ENCODE measurements at regions not wholly inside any gene's neighbourhood (a gene's known extent, or its start where the extent isn't known, plus 50 kb on each side); places are given as distances from the start of the nearest gene placed in this dataset.
"Not testable (repeated sequence)": the region's sequence is repeated elsewhere in the genome, so short reads cannot be mapped to it uniquely, and the experiment has no call there.

DNA sequence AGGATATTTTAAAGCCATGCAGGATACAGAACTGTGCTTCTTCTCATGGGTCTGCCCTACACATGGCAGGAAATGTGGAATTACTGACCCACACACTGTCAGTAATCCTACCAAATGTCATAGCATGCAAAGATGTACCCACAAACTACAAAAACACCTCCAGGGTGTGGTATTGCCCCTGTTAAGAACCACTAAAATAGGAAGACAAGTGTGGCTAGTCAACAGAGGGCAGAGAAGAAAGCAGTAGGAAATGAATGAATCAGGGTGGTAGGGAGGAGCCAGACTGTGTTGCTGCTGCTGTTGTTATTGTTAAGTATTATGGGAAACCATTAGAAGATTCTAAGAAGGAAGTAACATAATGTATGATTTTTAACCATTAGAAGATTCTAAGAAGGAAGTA, 556.7 kb upstream of the ACVR2A start:
- Histone ChIP-seq H4K20me1 (no peaks in the 10 kb centered on the region), H3K4me2 (peak overlapping the region in 3 of 11 experiments; percentile 6 to 62 (median 59); a peak in 6 of 22 replicates), H3K27me3 (no peaks in the 10 kb centered on the region), H3K9ac (no peak overlapping the region), H3K4me3 (no peak overlapping the region), H3K4me1 (peaks cover 0 to 15% (median 0%) of the 10 kb centered on the region in 10 experiments; a peak in 7 of 20 replicates), H3K9me3 (replicated peaks in 1 of 11) (peaks cover 0 to 5% (median 0%) of the 10 kb centered on the region in 11 experiments; a peak in 2 of 22 replicates), H3K36me3 (no peaks in the 10 kb centered on the region), H3K27ac (peak overlapping the region in 2 of 11 experiments; percentile 7 to 20; a peak in 1 of 22 replicates)
- TF ChIP-seq Cebpa-rat (IDR thresholded peaks at IDR 0.05), result no peak

DNA sequence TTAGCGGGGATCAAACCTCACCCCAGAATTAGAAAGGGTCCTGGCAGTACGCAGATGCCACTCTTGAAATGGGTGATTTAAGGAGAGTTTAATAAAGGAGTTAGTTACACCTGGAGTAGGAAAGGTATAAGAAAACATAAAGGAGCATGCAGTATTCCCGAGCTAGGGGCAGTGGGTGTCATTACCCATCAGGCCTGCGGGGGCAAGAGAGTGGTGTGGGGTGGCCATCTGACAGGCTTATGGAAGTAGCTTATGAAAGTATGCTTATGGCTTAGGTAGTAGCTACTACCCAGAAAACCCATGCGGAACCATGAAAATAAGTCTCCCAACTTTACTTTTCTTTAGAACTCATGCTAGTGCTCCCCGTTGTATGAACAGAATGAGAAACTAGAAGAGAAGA, 568.9 kb upstream of the ACVR2A start:
- Histone ChIP-seq H3K9ac (no peak overlapping the region), H3K27ac (no peak overlapping the region), H3K27me3 (no peaks in the 10 kb centered on the region), H3K4me1 (no peaks in the 10 kb centered on the region), H3K4me3 (no peak overlapping the region), H4K20me1 (no peaks in the 10 kb centered on the region), H3K36me3 (no peaks in the 10 kb centered on the region), H3K4me2 (no peak overlapping the region), H3K9me3 (replicated peaks in 1 of 11) (peaks cover 0 to 3% (median 0%) of the 10 kb centered on the region in 11 experiments; a peak in 2 of 22 replicates)
- no peak for TF ChIP-seq Cebpa-rat (IDR thresholded peaks at IDR 0.05)

DNA sequence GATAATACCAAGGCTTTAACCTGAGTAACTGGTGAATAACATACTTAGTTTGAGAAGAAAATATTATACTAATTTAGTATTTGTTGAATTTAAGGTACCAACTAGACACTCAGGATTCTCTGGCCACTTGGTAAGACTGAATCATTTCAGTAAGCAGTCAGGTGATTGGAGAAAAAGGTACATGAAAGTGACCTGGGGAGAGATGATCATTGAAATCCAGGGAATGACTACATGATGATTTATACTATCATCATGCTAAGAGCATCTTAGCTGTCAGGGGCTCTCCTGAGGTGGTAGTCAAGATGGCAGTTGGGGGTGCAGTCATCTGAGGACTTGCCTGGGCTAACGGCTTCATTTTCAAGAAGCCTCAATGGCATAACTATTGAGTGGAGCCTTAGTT, 571.2 kb upstream of the ACVR2A start:
- peaks cover 16 to 22% (median 19%) of the 10 kb centered on the region in 11 experiments for H3K9me3 ChIP-seq (replicated peaks in 1 of 11)
- no peaks in the 10 kb centered on the region for H3K36me3 ChIP-seq
- H3K4me2 ChIP-seq, result no peak overlapping the region
- no peak overlapping the region for H3K27ac ChIP-seq
- TF ChIP-seq Cebpa-rat (IDR thresholded peaks at IDR 0.05), result no peak
- H3K9ac ChIP-seq, result no peak overlapping the region
- H3K4me3 ChIP-seq, result no peak overlapping the region
- H3K27me3 ChIP-seq, result no peaks in the 10 kb centered on the region
- H3K4me1 ChIP-seq, result no peaks in the 10 kb centered on the region
- H4K20me1 ChIP-seq, result no peaks in the 10 kb centered on the region

DNA sequence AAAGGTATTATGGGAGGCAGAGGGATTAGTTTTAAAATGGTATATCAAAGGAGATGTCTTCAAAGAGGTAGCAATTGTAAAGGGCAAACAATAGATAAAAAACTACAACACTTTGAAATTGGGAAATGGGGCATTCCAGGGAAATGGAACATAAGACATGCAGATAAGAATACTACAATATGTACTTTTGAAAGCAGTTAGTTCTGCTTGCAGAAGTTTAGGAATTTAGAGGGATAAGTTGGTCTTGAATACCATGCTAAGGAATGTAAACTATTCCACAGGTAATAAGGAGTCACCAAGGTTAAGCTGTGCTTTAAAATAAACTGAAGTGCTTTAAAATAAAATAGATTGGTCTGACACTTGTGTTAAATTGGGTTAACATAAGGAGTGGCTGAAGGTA, 571.7 kb upstream of the ACVR2A start:
- Histone ChIP-seq H4K20me1 (no peaks in the 10 kb centered on the region), H3K4me2 (no peak overlapping the region), H3K4me3 (no peak overlapping the region), H3K4me1 (no peaks in the 10 kb centered on the region), H3K27ac (no peak overlapping the region), H3K9me3 (replicated peaks in 1 of 11) (peaks cover 21 to 26% (median 22%) of the 10 kb centered on the region in 11 experiments), H3K9ac (no peak overlapping the region), H3K27me3 (no peaks in the 10 kb centered on the region), H3K36me3 (no peaks in the 10 kb centered on the region)
- no peak for TF ChIP-seq Cebpa-rat (IDR thresholded peaks at IDR 0.05)

DNA sequence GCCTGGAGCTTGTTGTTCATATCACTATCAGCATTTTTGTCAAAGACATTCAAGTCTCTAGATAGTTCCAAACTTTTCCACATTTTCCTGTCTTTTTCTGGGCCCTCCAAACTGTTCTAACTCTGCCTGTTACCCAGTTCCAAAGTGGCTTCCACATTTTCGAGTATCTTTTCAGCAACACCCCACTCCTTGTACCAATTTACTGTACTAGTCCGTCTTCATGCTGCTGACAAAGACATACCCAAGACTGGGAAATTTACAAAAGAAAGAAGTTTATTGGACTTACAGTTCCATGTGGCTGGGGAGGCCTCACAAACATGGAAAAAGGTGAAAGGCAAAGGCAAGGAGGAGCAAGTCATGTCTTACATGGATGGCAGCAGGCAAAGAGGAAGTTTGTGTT, 575.2 kb upstream of the ACVR2A start:
- not testable (repeated sequence) for H3K27ac ChIP-seq, H3K9ac ChIP-seq, H3K27me3 ChIP-seq, H3K4me1 ChIP-seq, H3K36me3 ChIP-seq, H3K4me3 ChIP-seq, H4K20me1 ChIP-seq, H3K4me2 ChIP-seq
- H3K9me3 ChIP-seq (replicated peaks in 1 of 11), result peaks cover 22 to 37% (median 31%) of the 10 kb centered on the region in 11 experiments

DNA sequence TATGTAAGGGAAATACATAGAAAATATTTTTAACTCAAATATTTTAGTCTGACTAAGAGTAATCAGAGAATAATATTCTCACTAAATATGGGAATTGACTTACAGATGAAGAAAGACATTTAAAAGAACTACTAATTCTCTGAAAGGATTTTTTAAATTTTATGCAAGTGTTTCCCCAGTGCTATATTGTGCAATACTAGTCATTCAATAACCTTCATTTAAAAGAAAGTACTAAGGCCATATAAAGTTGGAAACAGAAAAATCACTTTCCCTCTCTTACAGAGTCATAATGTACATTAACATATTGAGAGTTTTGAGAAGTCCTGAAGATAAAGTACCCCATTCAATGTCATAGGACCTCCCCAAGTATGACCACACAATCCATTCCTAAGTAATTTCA, 584.6 kb upstream of the ACVR2A start:
- H3K27me3 ChIP-seq, result no peaks in the 10 kb centered on the region
- H3K4me3 ChIP-seq, result no peak overlapping the region
- no peak overlapping the region for H3K4me2 ChIP-seq
- TF ChIP-seq Cebpa-rat (IDR thresholded peaks at IDR 0.05), result 0 out of 22 replicates have a peak, but pooled peaks of 1 of the 11 experiments have one; percentile 16
- H3K4me1 ChIP-seq, result no peaks in the 10 kb centered on the region
- H3K9me3 ChIP-seq (replicated peaks in 1 of 11), result no peaks in the 10 kb centered on the region
- H3K9ac ChIP-seq, result no peak overlapping the region
- H4K20me1 ChIP-seq, result no peaks in the 10 kb centered on the region
- H3K36me3 ChIP-seq, result no peaks in the 10 kb centered on the region
- no peak overlapping the region for H3K27ac ChIP-seq

DNA sequence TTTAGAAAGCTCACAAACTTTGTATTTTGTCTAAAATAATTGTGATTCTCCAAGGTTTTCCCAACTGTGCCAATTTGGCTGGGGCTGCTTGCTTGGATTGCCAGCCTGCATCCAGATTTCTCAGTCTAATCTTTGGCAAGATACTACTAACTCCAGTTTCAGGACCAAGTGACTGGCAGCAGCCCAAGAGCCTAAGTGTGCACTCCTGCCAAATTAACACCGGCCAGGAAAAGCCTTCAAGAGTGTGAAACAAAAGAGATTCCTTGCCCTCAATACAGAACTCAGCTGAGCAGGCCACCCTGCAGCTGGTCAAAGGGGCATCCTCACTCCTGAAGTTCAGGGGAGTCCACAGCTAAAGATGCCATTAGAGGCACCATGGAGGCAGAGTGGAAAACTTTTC, 589.0 kb upstream of the ACVR2A start:
- H3K4me2 ChIP-seq, result no peak overlapping the region
- H3K4me1 ChIP-seq, result no peaks in the 10 kb centered on the region
- no peaks in the 10 kb centered on the region for H3K9me3 ChIP-seq (replicated peaks in 1 of 11)
- H3K27ac ChIP-seq, result no peak overlapping the region
- no peak for TF ChIP-seq Cebpa-rat (IDR thresholded peaks at IDR 0.05)
- H3K9ac ChIP-seq, result no peak overlapping the region
- H4K20me1 ChIP-seq, result no peaks in the 10 kb centered on the region
- no peak overlapping the region for H3K4me3 ChIP-seq
- no peaks in the 10 kb centered on the region for H3K27me3 ChIP-seq
- no peaks in the 10 kb centered on the region for H3K36me3 ChIP-seq

DNA sequence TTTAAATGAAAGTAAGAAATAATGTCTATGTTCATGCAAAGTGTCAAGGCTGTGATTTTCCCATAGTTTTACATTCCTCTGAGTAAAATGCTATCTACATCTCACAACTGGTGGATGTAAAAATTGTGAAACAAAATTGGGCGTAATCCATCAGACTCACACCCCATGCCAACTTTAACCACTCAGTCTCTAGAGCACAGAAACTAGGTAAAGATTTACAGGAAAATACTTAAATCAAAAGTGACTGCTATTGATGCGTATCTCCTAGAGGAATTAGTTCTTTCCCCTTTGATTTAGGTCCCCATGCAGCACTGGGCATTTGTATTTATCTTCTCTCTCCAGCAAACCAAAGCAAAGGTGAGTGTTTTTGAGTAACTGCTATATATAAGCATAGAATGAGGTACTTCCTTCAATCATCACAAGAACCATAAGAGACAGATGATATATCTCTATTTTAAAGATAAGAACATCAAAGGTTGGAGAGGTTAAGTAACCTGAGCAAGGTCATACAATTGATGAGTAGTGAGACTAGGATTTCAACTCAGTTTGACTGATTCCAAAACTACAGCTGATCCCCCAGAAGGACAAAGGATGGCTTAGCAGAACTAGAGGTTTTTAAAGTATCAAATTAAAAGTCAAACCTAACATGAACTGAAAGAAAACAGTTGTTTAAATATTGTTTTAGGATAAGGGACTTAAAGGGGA, 594.0 kb upstream of the ACVR2A start:
- Histone ChIP-seq H3K27me3 (no peaks in the 10 kb centered on the region), H3K4me1 (peaks cover 0 to 8% (median 2%) of the 10 kb centered on the region in 10 experiments; a peak in 7 of 20 replicates), H3K27ac (no peak overlapping the region), H4K20me1 (no peaks in the 10 kb centered on the region), H3K4me2 (peak overlapping the region in 2 of 11 experiments; percentile 9 to 17; a peak in 1 of 22 replicates), H3K9me3 (replicated peaks in 1 of 11) (no peaks in the 10 kb centered on the region), H3K36me3 (no peaks in the 10 kb centered on the region), H3K4me3 (no peak overlapping the region), H3K9ac (no peak overlapping the region)
- TF ChIP-seq Cebpa-rat (IDR thresholded peaks at IDR 0.05), result no peak

DNA sequence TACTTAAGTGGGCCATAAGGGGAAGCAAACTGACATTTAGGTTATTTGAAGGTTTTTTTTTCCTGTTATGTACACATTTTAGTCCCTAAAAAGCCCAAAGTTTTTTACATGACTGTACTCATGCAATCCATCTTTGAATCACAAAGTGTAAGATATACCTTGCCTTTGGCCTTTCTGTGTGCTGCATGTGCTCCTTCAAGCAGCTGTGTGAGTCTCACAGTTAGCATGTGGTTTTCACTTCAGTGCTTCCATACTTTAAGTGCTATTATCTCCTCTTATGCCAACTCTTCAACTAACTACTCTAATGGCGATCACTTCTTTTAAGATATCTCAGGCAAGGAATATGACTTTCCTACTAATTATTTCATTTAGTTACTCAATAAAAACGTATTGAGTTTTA, 597.1 kb upstream of the ACVR2A start:
- no peak overlapping the region for H3K9ac ChIP-seq
- H3K27ac ChIP-seq, result no peak overlapping the region
- H3K36me3 ChIP-seq, result no peaks in the 10 kb centered on the region
- no peaks in the 10 kb centered on the region for H4K20me1 ChIP-seq
- TF ChIP-seq Cebpa-rat (IDR thresholded peaks at IDR 0.05), result no peak
- H3K27me3 ChIP-seq, result no peaks in the 10 kb centered on the region
- peaks cover 0 to 8% (median 2%) of the 10 kb centered on the region in 10 experiments; a peak in 7 of 20 replicates for H3K4me1 ChIP-seq
- H3K4me2 ChIP-seq, result peak overlapping the region in 5 of 11 experiments; percentile 3 to 30 (median 10); a peak in 6 of 22 replicates
- no peaks in the 10 kb centered on the region for H3K9me3 ChIP-seq (replicated peaks in 1 of 11)
- no peak overlapping the region for H3K4me3 ChIP-seq

DNA sequence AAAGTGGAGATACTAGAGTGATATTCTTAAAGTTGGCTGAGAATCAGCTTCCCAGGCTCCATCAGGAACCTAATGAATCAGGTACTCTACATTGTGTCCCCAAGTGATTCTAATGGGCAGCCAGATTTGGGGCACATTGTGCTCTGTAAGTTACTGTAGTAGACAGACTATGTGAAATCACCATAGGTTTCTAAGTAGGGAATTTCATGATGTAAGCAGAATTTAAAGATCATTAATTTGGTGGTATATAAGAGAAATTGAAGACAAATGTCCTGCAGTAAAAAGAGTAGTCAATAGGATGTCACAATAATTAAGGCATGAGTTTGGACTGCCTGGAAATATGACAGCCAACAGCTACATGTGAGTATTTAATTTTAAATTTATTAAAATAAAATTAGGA, 602.4 kb upstream of the ACVR2A start:
- H3K36me3 ChIP-seq, result no peaks in the 10 kb centered on the region
- peaks cover 0 to 2% (median 0%) of the 10 kb centered on the region in 10 experiments; a peak in 6 of 20 replicates for H3K4me1 ChIP-seq
- no peak overlapping the region for H3K27ac ChIP-seq
- no peaks in the 10 kb centered on the region for H3K27me3 ChIP-seq
- H3K4me3 ChIP-seq, result no peak overlapping the region
- no peak overlapping the region for H3K4me2 ChIP-seq
- H3K9ac ChIP-seq, result no peak overlapping the region
- H4K20me1 ChIP-seq, result no peaks in the 10 kb centered on the region
- TF ChIP-seq Cebpa-rat (IDR thresholded peaks at IDR 0.05), result no peak
- H3K9me3 ChIP-seq (replicated peaks in 1 of 11), result 0 out of 22 replicates have a peak, but pooled peaks cover 0 to 7% (median 0%) of the 10 kb centered on the region in 11 experiments
